Activated T-helper 2 cell treated with anti-CD3 and anti-CD28 coated beads, Interferon-gamma antibody, Interleukin-2, Interleukin-4, amounts not matched to agents 10 μg/mL and 5 μg/mL and 100 μg/mL, durations not matched to agents 14 hours and 24 hours and 36 hours (primary cell): ENCODE measurements at regions not wholly inside any gene's neighbourhood (a gene's known extent, or its start where the extent isn't known, plus 50 kb on each side); places are given as distances from the start of the nearest gene placed in this dataset.

Experiments
- DNase-seq: peaks from one replicate; pipeline ENCODE4 v3.0.0; 2021; ENCODE audit warnings: low spot score
- H3K27ac Mint-ChIP-seq: one replicate; pipeline ENCODE4 v1.8.0; 2021; ENCODE audit warnings: mixed read lengths
- H3K27me3 Mint-ChIP-seq: one replicate; pipeline ENCODE4 v1.8.0; 2021; ENCODE audit warnings: low read depth, mixed read lengths
- H3K36me3 Mint-ChIP-seq: one replicate; pipeline ENCODE4 v1.8.0; 2021; ENCODE audit warnings: low read depth, mixed read lengths
- H3K4me1 Mint-ChIP-seq: one replicate; pipeline ENCODE4 v1.8.0; 2021; ENCODE audit warnings: low read depth, mixed read lengths
- H3K4me3 Mint-ChIP-seq: one replicate; pipeline ENCODE4 v1.8.0; 2021; ENCODE audit warnings: low read depth, mild to moderate bottlenecking, moderate library complexity, mixed read lengths
- H3K9me3 Mint-ChIP-seq: one replicate; pipeline ENCODE4 v1.8.0; 2021; ENCODE audit warnings: mixed read lengths
- intact Hi-C: fragments of 100-400 bp; cut with micrococcal nuclease; formaldehyde crosslinking; loops from one replicate; pipeline ENCODE4 v1.15.1; 2023

DNA sequence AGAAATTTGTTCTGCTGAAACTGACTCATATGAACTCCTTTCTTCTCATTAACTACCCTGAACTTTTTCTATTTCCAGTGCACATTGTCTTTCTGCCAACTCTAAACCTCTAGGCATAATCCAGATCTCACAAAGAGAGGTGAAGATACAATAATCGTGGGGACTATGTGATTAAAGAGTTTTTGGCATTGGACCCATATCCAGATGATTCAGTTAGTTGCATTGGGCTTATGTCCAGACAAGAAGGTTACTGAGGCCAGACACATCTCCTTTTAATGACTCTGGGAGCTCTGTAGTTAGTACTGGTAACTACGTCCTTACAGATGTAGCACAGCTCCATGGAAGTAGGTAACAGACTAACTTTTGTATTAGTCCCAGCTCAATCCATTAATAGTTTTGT is 273.0 kb downstream of the CASP12 start:
- H3K4me3 Mint-ChIP-seq, result no peak overlapping the region
- H3K9me3 Mint-ChIP-seq, result peaks cover 5% of the 10 kb centered on the region
- H3K36me3 Mint-ChIP-seq, result no peaks in the 10 kb centered on the region
- H3K27ac Mint-ChIP-seq, result no peak overlapping the region
- DNase-seq, result no peak
- H3K27me3 Mint-ChIP-seq, result no peaks in the 10 kb centered on the region
- H3K4me1 Mint-ChIP-seq, result peaks cover 18% of the 10 kb centered on the region
- intact Hi-C loops, result loop anchor here (2.0 kb wide), 1 partner anchor 32 kb away; no protein-coding TSS in a partner anchor

DNA sequence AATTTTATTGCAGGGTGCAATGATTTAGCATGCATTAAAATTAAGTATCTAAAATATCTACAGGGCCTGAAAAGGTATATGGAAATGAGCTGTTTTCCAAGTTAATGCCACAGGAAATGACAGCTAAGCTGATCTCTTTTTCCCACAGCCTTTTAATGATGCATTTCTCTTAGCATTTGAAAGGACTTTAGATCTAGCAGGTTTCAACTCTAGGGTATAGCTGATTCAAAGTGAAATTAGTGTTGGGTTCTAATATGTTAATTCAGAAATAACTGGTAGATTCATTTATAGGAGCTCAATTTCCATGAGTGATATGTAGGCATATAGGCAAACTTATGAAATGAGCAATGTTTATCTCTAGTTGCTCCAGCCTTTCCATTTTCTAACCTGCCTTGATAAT is 274.2 kb downstream of the CASP12 start:
- Mint-ChIP-seq H3K4me1 (peaks cover 18% of the 10 kb centered on the region), H3K4me3 (no peak overlapping the region), H3K9me3 (peaks cover 5% of the 10 kb centered on the region), H3K27ac (no peak overlapping the region), H3K36me3 (no peaks in the 10 kb centered on the region), H3K27me3 (no peaks in the 10 kb centered on the region)
- intact Hi-C loops, result loop anchor here (1.0 to 2.0 kb wide), 2 partner anchors 33 to 82 kb away; no protein-coding TSS in a partner anchor
- DNase-seq, result no peak

DNA sequence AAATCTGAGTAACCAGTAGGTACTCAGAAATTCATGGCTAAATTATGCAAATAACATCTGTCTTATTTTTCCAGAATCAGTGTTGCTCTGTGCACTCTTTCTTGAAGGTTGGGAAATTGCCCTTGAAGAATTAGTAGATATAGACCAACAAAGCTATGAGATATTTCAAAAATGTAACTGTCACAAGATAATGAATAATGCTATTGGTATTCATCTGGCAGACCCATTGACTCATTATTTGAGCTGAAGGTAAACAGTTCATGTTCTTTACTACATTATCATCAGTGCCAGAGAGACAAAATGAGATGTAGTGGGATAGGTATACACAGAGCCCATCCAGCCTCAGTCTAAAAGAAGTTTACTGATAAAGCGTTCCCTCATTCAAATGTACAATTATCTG is 274.7 kb downstream of the CASP12 start:
- no peaks in the 10 kb centered on the region for H3K36me3 Mint-ChIP-seq
- intact Hi-C loops, result no loop called here
- no peak overlapping the region for H3K4me3 Mint-ChIP-seq
- H3K4me1 Mint-ChIP-seq, result peaks cover 18% of the 10 kb centered on the region
- H3K27ac Mint-ChIP-seq, result no peak overlapping the region
- DNase-seq, result no peak
- H3K9me3 Mint-ChIP-seq, result peaks cover 5% of the 10 kb centered on the region
- no peaks in the 10 kb centered on the region for H3K27me3 Mint-ChIP-seq

DNA sequence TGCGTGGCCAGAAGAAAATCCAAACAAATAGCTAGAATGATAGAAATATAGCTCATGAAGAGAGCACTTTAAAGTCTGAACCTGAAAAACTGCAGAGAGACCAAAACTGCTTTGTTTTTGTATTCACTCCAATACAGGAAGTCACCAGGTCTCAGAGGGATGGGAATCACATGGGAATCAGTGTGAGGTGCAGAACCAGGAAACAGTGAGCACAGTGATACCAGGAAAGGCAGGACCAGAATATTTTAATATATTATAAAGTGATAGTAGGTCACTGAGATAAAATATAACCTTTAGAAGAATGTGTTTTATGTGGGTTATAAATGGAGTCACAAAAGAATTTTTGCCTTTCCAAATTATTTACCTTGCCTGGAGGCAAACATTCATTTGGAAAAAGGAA is 277.3 kb downstream of the CASP12 start:
- Mint-ChIP-seq H3K36me3 (peaks cover 15% of the 10 kb centered on the region), H3K27ac (no peak overlapping the region), H3K9me3 (peaks cover 21% of the 10 kb centered on the region), H3K4me1 (peaks cover 25% of the 10 kb centered on the region), H3K27me3 (no peaks in the 10 kb centered on the region), H3K4me3 (no peak overlapping the region)
- DNase-seq, result no peak
- intact Hi-C loops, result no loop called here

DNA sequence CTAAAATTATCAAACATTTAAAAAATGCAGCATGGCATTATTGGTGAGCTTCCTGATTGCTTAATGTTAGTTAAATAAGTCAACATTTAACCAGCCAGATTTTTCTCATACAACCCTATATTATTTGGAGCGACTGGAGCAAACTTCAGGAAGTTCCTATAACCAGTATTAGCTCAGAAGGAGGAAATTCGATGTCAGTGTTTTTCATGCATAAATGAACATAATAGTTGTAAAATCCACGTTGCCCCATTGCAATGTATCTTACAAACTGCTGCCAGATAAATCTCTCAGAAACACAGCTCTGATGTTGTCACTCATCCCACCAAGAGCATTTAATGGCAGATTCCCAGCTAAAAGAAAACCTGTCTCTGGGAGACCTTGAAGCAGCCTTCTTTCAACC is 278.5 kb downstream of the CASP12 start:
- H3K4me1 Mint-ChIP-seq, result peaks cover 31% of the 10 kb centered on the region
- H3K36me3 Mint-ChIP-seq, result peaks cover 16% of the 10 kb centered on the region
- no peaks in the 10 kb centered on the region for H3K27me3 Mint-ChIP-seq
- intact Hi-C loops, result loop anchor here (10.0 kb wide), 1 partner anchor 485 kb away; no protein-coding TSS in a partner anchor
- H3K9me3 Mint-ChIP-seq, result peaks cover 31% of the 10 kb centered on the region
- H3K4me3 Mint-ChIP-seq, result no peak overlapping the region
- H3K27ac Mint-ChIP-seq, result no peak overlapping the region
- DNase-seq, result no peak

DNA sequence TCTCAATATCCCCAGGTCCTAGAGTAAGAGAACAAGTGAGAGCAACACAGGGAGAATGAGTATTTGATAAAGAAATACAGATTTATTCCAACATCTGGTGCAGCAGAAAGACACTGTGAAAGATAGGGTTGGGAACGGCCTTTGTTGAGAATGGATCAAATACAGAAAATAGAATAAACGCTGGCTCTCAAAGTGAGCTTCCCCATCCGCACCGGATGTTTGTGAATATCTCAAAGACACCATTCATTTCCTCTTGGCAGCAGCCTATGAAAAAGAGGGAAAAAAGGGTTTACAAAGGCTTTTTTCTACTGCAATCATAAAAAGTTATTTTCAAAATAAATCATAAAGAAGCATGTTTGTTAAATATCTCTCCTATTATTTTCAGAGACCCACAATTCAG is 279.3 kb downstream of the CASP12 start:
- H3K36me3 Mint-ChIP-seq, result peaks cover 16% of the 10 kb centered on the region
- H3K4me1 Mint-ChIP-seq, result peaks cover 31% of the 10 kb centered on the region
- peaks cover 31% of the 10 kb centered on the region for H3K9me3 Mint-ChIP-seq
- no peak overlapping the region for H3K27ac Mint-ChIP-seq
- no peak for DNase-seq
- intact Hi-C loops, result loop anchor here (10.0 kb wide), 1 partner anchor 486 kb away; no protein-coding TSS in a partner anchor
- H3K4me3 Mint-ChIP-seq, result no peak overlapping the region
- H3K27me3 Mint-ChIP-seq, result no peaks in the 10 kb centered on the region

DNA sequence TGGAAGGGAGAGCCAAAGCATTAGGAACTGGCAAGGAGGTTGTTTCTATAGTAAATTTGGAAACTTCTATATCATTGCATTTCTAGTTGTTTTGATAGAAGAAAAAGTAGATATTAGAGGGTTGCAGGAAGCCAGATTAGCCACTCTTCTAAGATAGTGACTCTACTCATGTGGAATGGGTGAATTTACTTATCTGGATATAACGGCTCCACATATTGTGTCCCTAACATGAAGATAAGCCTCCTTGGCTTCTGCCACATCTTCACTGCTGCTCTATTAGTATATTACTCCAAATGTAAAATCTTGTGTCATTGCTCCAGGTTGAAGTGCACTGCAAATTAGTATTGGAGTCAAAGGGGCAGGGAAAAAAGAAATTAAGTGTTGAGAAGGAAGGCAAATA is 283.3 kb downstream of the CASP12 start:
- H3K36me3 Mint-ChIP-seq, result peaks cover 16% of the 10 kb centered on the region
- H3K27ac Mint-ChIP-seq, result no peak overlapping the region
- no peaks in the 10 kb centered on the region for H3K27me3 Mint-ChIP-seq
- H3K9me3 Mint-ChIP-seq, result peaks cover 27% of the 10 kb centered on the region
- intact Hi-C loops, result loop anchor here (2.0 to 10.0 kb wide), 2 partner anchors 42 to 490 kb away; no protein-coding TSS in a partner anchor
- peaks cover 24% of the 10 kb centered on the region for H3K4me1 Mint-ChIP-seq
- no peak for DNase-seq
- no peak overlapping the region for H3K4me3 Mint-ChIP-seq

DNA sequence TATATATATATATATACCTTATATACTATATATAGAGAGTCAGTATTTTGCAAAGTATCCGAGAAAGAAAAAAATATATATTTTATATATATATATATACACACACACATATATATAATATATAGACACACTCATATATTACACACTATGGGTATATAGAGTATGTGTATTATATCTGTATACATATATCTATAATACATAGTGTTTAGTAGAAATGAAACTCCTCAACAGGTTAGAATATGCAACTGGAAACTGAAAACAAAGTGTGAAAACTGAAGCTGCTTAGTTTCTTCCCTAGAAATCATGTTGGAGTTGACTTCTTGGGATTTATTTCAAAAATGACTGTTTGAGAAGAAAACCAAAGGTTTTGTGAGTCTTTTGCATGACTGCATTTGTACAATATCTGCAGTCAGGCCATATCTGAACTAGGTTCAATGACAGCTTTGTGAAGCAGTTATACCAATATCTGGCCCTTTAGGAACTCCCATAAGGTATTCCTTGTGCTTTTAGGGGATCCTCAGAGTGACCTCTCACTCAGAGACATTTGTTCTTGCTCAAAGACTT is 284.1 kb downstream of the CASP12 start:
- peaks cover 32% of the 10 kb centered on the region for H3K4me1 Mint-ChIP-seq
- H3K36me3 Mint-ChIP-seq, result peaks cover 16% of the 10 kb centered on the region
- no peak overlapping the region for H3K27ac Mint-ChIP-seq
- DNase-seq, result no peak
- H3K9me3 Mint-ChIP-seq, result peaks cover 27% of the 10 kb centered on the region
- no peaks in the 10 kb centered on the region for H3K27me3 Mint-ChIP-seq
- H3K4me3 Mint-ChIP-seq, result no peak overlapping the region
- intact Hi-C loops, result loop anchor here (2.0 to 10.0 kb wide), 2 partner anchors 43 to 491 kb away; no protein-coding TSS in a partner anchor

DNA sequence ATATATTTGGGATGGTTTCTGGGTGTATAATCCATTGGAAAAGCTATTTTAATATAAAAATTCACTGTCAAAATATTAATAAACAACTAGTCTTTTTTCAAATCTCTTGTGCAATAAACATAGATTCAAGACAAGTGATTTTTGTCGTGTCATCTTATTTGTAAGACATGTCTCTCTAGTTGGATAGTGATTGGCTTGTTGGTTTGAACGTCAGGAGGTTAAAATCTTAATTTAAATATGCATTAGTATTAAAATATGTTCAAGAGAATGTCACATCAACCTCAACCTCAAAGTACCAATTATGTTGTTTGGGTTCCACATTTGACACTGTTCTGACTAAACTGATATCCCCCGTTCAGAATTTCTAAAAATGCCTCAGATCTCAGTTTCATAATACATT is 287.6 kb downstream of the CASP12 start:
- no peak for DNase-seq
- intact Hi-C loops, result loop anchor here (10.0 kb wide), 1 partner anchor 494 kb away; no protein-coding TSS in a partner anchor

DNA sequence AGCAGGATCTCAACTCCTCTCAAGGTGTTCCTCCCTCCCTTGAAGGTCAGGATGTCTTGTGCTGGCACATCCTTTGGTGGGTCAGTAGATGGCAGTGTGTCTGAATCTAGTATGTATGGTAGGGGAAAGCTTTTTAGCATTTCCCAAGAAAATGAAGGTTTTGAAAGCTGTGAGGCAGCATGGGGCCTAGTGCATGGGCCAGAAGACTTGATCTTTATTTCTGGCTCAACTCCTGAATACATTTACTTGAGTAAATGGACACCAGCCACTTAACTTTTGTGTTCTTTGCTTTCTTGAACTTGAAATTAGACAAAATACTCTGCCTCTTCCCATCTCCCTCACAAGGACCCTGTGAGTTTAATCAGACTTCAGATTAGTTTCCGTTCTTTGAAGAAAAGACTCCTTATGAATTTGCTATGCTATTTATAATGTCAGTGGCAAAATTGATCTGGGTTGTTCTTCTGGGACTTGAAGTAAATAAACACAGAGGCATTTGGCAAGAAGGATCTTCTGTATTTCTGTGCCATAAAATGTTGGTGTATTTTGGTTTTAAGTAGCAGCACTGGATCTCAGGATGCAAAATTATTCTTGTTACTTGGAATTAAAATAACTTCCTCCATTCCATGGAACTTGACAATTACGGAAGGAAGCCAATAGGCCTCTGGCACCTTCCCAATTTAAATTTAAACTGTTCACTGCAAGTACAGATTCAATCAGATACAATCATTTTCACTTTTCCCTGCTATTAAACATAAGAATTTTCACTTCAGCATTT is 288.8 kb downstream of the CASP12 start:
- H3K27me3 Mint-ChIP-seq, result peaks cover 4% of the 10 kb centered on the region

More for the DNA sequence above, 287.6 kb downstream of the CASP12 start:
- H3K27ac Mint-ChIP-seq, result no peak overlapping the region
- peaks cover 4% of the 10 kb centered on the region for H3K27me3 Mint-ChIP-seq
- no peak overlapping the region for H3K4me3 Mint-ChIP-seq
- peaks cover 26% of the 10 kb centered on the region for H3K4me1 Mint-ChIP-seq
- H3K9me3 Mint-ChIP-seq, result peaks cover 6% of the 10 kb centered on the region
- H3K36me3 Mint-ChIP-seq, result no peaks in the 10 kb centered on the region

DNA sequence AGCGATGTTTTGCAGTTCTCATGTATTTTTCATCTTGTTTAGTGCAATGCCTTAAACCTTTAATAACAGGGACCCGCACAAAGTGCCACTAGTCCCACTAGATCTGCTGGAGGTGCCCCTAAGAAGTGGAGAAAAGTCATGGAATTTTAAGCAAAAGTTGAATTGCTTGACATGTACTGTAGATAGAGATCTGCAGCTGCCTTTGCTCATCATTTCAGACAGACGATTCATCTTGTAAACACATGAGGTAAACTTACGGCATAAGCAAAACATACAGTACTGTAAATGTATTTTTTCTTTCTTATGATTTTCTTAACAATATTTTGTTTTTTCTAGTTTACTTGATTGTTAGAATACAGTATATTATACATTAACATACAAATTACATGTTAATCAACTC is 295.6 kb downstream of the CASP12 start:
- no peaks in the 10 kb centered on the region for H3K4me1 Mint-ChIP-seq
- H3K27ac Mint-ChIP-seq, result no peak overlapping the region
- no peak for DNase-seq
- H3K9me3 Mint-ChIP-seq, result peaks cover 22% of the 10 kb centered on the region
- peaks cover 8% of the 10 kb centered on the region for H3K27me3 Mint-ChIP-seq
- no peaks in the 10 kb centered on the region for H3K36me3 Mint-ChIP-seq
- no peak overlapping the region for H3K4me3 Mint-ChIP-seq
- intact Hi-C loops, result no loop called here

More for the DNA sequence above, 288.8 kb downstream of the CASP12 start:
- peak; percentile 12 for DNase-seq
- H3K9me3 Mint-ChIP-seq, result no peaks in the 10 kb centered on the region
- intact Hi-C loops, result loop anchor here (1.0 to 10.0 kb wide), 4 partner anchors 309 to 495 kb away; partner anchors contain the start of gene CASP4
- H3K4me3 Mint-ChIP-seq, result no peak overlapping the region
- peaks cover 18% of the 10 kb centered on the region for H3K4me1 Mint-ChIP-seq
- no peaks in the 10 kb centered on the region for H3K36me3 Mint-ChIP-seq
- H3K27ac Mint-ChIP-seq, result no peak overlapping the region

DNA sequence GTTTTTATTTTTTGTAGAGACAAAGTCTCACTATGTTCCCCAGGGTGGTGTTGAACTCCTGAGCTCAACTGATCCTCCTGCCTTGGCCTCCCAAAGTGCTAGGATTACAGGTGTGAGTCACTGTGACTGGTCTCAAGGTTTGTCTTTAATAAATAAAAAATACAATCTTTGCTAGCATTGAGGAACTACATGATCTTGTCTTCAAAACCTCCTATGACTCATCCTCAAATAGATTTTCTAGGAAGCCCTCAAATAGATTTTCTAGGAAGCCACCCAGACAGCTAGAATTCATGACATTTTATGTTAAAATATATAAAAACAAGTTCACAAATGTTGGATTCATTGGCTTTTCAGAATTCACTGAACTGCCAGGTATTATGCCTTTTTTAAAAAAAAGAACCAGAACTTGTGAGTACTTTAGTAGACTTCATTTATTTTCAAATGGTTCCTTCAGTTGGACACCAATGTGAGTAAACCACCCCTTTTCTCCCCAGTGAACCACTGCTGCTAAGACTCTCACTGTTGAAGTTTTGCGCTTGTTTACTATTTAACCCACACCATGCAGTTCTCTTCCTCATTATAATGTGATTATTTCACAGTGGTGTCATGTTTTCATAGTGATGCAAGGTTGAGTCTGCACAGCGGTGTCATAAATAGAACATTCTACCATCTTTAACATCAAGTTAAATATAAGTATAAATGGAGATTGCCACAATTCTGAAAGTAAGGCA is 303.9 kb downstream of the CASP12 start:
- Mint-ChIP-seq H3K4me3 (no peak overlapping the region), H3K27ac (no peak overlapping the region), H3K27me3 (peaks cover 11% of the 10 kb centered on the region), H3K9me3 (no peaks in the 10 kb centered on the region), H3K36me3 (no peaks in the 10 kb centered on the region), H3K4me1 (peaks cover 9% of the 10 kb centered on the region)
- no peak for DNase-seq
- intact Hi-C loops, result no loop called here
